Epithelial cell of esophagus (primary cell): ENCODE measurements at regions not wholly inside any gene's neighbourhood (a gene's known extent, or its start where the extent isn't known, plus 50 kb on each side); places are given as distances from the start of the nearest gene placed in this dataset.

Experiments
- DNase-seq: peaks from one replicate; pipeline ENCODE4 v3.0.0; 2010; ENCODE audit warnings: low read depth
- H3K4me3 ChIP-seq: 2 replicates; pipeline ENCODE4 v1.5.1; 2011; ENCODE audit warnings: mild to moderate bottlenecking, low read length, control low read depth
- TF ChIP-seq, protein P1 (sequence below): IDR thresholded peaks from 2 replicates; pipeline ENCODE4 v1.5.1; 2011; ENCODE audit warnings: low read depth, mild to moderate bottlenecking, low read length, control low read depth, inconsistent platforms; ENCODE audit not compliant: insufficient read depth; ENCODE audit errors: missing control alignments

DNA sequence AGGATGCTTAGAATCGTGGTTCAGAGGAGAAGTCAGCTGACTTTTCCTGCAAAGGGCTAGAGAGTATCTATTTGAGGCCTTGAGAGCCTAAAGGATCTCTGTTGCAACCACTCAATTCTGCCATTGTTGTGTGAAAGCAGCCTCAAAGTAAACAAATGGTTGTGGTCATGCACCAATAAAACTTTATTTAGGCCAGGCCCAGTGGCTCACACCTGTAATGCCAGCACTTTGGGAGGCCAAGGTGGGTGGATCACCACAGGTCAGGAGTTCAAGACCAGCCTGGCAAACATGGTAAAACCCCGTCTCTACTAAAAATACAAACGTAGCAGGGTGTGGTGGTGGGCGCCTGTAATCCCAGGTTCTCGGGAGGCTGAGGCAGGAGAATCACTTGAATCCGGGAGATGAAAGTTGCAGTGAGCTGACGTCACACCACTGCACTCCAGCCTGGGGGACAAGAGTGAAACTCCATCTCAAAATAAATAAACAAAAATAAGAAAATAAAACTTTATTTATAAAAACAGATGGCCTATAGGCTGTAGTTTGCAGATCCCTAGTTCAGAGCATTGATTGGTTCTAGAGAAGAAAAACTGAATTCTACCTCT lies 135.9 kb upstream of the KLF4 start:
- DNase-seq = no peak
- no peak overlapping the region for H3K4me3 ChIP-seq
- TF ChIP-seq, protein P1, sequence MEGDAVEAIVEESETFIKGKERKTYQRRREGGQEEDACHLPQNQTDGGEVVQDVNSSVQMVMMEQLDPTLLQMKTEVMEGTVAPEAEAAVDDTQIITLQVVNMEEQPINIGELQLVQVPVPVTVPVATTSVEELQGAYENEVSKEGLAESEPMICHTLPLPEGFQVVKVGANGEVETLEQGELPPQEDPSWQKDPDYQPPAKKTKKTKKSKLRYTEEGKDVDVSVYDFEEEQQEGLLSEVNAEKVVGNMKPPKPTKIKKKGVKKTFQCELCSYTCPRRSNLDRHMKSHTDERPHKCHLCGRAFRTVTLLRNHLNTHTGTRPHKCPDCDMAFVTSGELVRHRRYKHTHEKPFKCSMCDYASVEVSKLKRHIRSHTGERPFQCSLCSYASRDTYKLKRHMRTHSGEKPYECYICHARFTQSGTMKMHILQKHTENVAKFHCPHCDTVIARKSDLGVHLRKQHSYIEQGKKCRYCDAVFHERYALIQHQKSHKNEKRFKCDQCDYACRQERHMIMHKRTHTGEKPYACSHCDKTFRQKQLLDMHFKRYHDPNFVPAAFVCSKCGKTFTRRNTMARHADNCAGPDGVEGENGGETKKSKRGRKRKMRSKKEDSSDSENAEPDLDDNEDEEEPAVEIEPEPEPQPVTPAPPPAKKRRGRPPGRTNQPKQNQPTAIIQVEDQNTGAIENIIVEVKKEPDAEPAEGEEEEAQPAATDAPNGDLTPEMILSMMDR = no peak

DNA sequence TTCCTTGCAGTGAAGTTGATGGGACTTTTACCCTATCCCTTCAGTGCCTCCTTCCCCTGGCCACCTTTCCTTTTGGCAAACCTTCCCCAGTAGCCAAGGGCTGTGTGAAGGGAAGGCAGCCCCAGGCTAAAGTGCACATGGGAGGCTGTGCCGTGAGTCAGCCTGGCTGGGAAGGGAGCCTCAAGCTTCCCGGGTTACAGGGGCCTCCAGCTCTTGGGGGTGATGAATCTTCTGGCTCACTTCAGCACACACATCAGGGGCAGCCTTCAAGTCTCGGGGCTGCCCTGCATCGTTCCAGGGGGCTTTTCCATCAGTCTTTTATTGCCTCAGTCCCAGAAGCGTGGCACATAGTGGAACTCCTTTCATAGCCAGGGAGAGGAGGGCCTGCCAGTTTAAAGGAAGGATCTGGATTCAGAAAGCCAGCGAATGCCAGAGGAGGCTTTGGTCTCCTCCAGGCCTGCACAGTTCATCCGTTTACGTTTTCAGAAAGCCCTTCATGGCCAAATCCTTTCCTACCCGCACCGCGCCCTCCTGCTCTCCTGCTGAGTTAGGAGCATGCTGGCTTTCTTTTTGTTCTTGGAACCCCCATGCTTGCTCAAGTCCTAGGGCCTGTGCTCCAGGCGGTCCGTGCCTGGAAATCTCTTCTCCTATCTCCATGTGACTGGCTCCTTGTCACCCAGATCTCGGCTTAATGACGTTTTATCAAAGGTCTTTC lies 134.8 kb upstream of the KLF4 start:
- H3K4me3 ChIP-seq = no peak overlapping the region
- TF ChIP-seq, protein P1 = no peak
- DNase-seq = peak; percentile 46

GRCh38 chr9:107621436-107621835 lies 131.9 kb upstream of the KLF4 start:
- TF ChIP-seq, protein P1 = no peak
- no peak for DNase-seq
- no peak overlapping the region for H3K4me3 ChIP-seq

DNA sequence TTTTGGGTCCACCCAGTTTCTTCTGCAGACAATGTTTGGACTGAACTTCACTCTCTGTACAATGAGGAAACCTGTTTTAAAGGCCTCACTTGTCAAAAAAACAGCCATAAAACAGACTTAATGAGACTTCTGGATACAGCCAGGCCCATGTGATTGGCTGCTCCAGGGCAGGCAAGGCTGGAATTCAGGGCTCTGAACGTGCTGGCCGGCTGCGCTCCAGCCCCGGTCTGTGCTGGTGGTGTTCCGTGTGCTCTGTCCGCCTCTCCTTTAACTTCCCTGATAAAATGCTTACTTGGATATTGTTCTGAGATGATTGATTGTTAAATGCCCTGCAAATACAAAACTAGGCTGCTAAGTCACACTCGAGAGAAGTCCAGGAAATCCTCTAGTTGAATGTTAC lies 131.2 kb upstream of the KLF4 start:
- H3K4me3 ChIP-seq = no peak overlapping the region
- DNase-seq = no peak
- TF ChIP-seq, protein P1 = no peak

DNA sequence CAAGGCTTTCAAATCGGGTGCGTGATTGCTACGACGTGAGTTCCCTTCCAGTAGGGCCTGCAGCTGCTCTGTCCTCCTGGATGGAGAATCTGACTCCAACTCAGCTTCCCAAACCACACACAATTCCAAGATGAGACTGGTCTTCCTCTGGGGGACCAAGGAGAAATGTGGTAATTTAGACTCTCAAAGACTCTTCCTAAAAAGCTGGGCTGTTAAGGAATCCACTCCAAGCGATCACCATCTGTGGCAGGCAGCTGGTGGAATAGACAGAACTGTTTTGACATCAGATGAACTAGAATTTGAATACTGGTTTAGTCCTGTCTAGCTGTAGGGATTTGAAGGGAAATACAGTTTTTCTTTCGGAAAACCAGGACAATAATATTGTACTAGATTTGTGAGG lies 130.7 kb upstream of the KLF4 start:
- TF ChIP-seq, protein P1 = no peak
- no peak for DNase-seq
- no peak overlapping the region for H3K4me3 ChIP-seq

- H3K4me3 ChIP-seq = no peak overlapping the region
- peak; percentile 24 for DNase-seq
- TF ChIP-seq, protein P1 = no peak
Observed at GRCh38 chr9:107615321-107615720, 125.8 kb upstream of the KLF4 start.

DNA sequence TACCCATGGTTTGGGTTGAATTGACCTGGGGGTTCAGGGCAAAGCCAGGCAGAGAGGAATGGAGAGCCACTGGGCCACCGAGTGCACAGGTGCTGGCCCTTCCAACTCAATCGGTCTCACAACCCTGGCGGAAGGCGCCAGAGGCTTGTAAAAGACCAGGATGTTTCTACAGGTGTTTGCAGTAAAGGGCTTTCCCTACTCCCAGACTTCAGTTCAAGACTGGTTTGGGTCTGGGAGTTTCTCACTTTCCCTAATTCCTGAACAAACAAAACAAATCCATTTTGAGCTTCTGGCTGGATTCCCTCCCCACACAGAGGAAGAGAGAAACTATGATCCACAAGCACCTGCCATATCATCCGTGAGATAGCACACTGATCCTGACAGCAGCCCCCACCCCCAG lies 125.2 kb upstream of the KLF4 start:
- TF ChIP-seq, protein P1 = no peak
- no peak for DNase-seq
- no peak overlapping the region for H3K4me3 ChIP-seq
